Kidney epithelial cell (primary cell): ENCODE measurements at regions not wholly inside any gene's neighbourhood (a gene's known extent, or its start where the extent isn't known, plus 50 kb on each side); places are given as distances from the start of the nearest gene placed in this dataset.

ENCODE experiments used
- DNase-seq: peaks from one replicate; pipeline ENCODE4 v3.0.0-alpha.2; 2010; ENCODE audit warnings: low read depth
- H3K27me3 ChIP-seq: 2 replicates; pipeline ENCODE4 v1.6.0; 2011; ENCODE audit warnings: low read length; ENCODE audit not compliant: control insufficient read depth, insufficient read depth
- H3K36me3 ChIP-seq: 2 replicates; pipeline ENCODE4 v1.5.1; 2011; ENCODE audit warnings: low read length; ENCODE audit not compliant: control insufficient read depth, insufficient read depth
- H3K4me3 ChIP-seq: 2 replicates; pipeline ENCODE4 v1.5.1; 2011; ENCODE audit warnings: low read depth, mild to moderate bottlenecking, control low read depth, low read length
- CTCF ChIP-seq: IDR thresholded peaks from 2 replicates; pipeline ENCODE4 v1.5.1; 2011; ENCODE audit warnings: mild to moderate bottlenecking, moderate library complexity, low read length, control low read depth, inconsistent platforms; ENCODE audit not compliant: insufficient read depth, poor library complexity, severe bottlenecking

- Histone ChIP-seq H3K36me3 (no peaks in the 10 kb centered on the region), H3K27me3 (no peaks in the 10 kb centered on the region), H3K4me3 (no peak overlapping the region)
- DNase-seq: no peak
- no peak for TF ChIP-seq CTCF
Measured at GRCh38 chr13:99647596-99647985, 146.3 kb downstream of the TM9SF2 start.

DNA sequence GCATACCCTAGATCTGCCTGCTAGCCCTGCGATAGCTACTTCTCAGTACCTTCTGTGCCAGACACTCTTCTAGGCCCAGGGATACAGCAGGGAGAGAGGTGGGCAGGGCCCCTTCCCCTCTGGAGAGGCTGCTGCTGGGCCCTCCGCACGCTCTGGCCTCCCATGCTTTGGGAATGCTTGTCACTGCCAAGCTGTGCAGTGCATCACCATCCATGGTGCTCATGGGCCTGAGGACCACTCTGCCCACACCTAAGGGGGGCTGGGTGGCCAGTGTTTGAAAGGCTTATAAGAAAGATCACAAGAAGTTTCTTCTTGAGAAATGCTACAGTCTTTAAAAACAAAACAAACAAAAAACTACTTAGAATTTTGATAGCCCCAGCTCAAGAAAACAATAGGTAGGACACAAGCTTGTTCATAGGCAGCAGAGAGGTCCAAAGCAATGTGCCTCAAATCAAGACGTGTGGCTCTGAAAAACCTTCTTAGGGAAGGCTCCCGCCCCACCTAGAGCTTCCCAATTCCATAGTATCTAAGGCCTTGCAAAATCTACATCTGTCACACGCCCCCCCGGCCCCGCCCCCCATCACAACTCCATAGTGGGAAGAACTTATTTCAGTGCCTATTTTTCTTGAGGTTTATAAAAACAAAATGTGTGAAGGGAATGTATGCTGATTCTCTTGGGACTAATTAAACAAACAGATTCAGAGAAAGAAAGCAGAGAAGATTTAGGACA, 145.8 kb downstream of the TM9SF2 start:
- Histone ChIP-seq H3K36me3 (no peaks in the 10 kb centered on the region), H3K4me3 (no peak overlapping the region), H3K27me3 (no peaks in the 10 kb centered on the region)
- DNase-seq: no peak
- TF ChIP-seq CTCF: no peak

- DNase-seq: no peak
- H3K4me3 ChIP-seq: no peak overlapping the region
- no peak for TF ChIP-seq CTCF
- no peaks in the 10 kb centered on the region for H3K36me3 ChIP-seq
- no peaks in the 10 kb centered on the region for H3K27me3 ChIP-seq
Measured at GRCh38 chr13:99642841-99643240, 141.6 kb downstream of the TM9SF2 start.

- Histone ChIP-seq H3K27me3 (no peaks in the 10 kb centered on the region), H3K4me3 (no peak overlapping the region), H3K36me3 (no peaks in the 10 kb centered on the region)
- TF ChIP-seq CTCF: no peak
- DNase-seq: no peak
Measured at GRCh38 chr13:99642006-99642405, 140.7 kb downstream of the TM9SF2 start.

GRCh38 chr13:99640260-99640659, 139.0 kb downstream of the TM9SF2 start:
- no peak for TF ChIP-seq CTCF
- no peaks in the 10 kb centered on the region for H3K27me3 ChIP-seq
- DNase-seq: no peak
- H3K4me3 ChIP-seq: no peak overlapping the region
- H3K36me3 ChIP-seq: no peaks in the 10 kb centered on the region

GRCh38 chr13:99639126-99639525, 137.9 kb downstream of the TM9SF2 start:
- Histone ChIP-seq H3K36me3 (no peaks in the 10 kb centered on the region), H3K27me3 (no peaks in the 10 kb centered on the region), H3K4me3 (no peak overlapping the region)
- no peak for DNase-seq
- no peak for TF ChIP-seq CTCF
